ENCODE measurements at regions not wholly inside any gene's neighbourhood (a gene's known extent, or its start where the extent isn't known, plus 50 kb on each side); places are given as distances from the start of the nearest gene placed in this dataset.

- TF ChIP-seq CTCF (IDR thresholded peaks at IDR 0.05), result no peak
- no peak for TF ChIP-seq POLR2A (IDR thresholded peaks at IDR 0.05)
Observed at GRCh38 chr1:56336982-56337381, 242.4 kb downstream of the PLPP3 start.

Data from testis (tissue), 2 donors.